ENCODE measurements at regions not wholly inside any gene's neighbourhood (a gene's known extent, or its start where the extent isn't known, plus 50 kb on each side); places are given as distances from the start of the nearest gene placed in this dataset.

- no peaks in the 10 kb centered on the region for H3K9me3 ChIP-seq
- no peaks in the 10 kb centered on the region for H3K27me3 ChIP-seq
- H3K27ac ChIP-seq, result no peak overlapping the region
- TF ChIP-seq Cebpa-rat (IDR thresholded peaks at IDR 0.05), result no peak
- no peaks in the 10 kb centered on the region for H3K4me1 ChIP-seq
- no peak overlapping the region for H3K4me2 ChIP-seq
- H4K20me1 ChIP-seq, result no peaks in the 10 kb centered on the region
- H3K36me3 ChIP-seq, result no peaks in the 10 kb centered on the region
- H3K9ac ChIP-seq, result no peak overlapping the region
- no peak overlapping the region for H3K4me3 ChIP-seq
Measured at GRCh38 chr5:28896949-28897348, 1858.6 kb upstream of the CDH9 start.

GRCh38 chr5:28880936-28881335 is 1842.5 kb upstream of the CDH9 start:
- H3K36me3 ChIP-seq, result no peaks in the 10 kb centered on the region
- H3K9me3 ChIP-seq, result no peaks in the 10 kb centered on the region
- H3K4me3 ChIP-seq, result no peak overlapping the region
- no peak for TF ChIP-seq Cebpa-rat (IDR thresholded peaks at IDR 0.05)
- H4K20me1 ChIP-seq, result no peaks in the 10 kb centered on the region
- H3K4me2 ChIP-seq, result no peak overlapping the region
- no peak overlapping the region for H3K27ac ChIP-seq
- no peaks in the 10 kb centered on the region for H3K27me3 ChIP-seq
- H3K4me1 ChIP-seq, result no peaks in the 10 kb centered on the region
- H3K9ac ChIP-seq, result no peak overlapping the region

DNA sequence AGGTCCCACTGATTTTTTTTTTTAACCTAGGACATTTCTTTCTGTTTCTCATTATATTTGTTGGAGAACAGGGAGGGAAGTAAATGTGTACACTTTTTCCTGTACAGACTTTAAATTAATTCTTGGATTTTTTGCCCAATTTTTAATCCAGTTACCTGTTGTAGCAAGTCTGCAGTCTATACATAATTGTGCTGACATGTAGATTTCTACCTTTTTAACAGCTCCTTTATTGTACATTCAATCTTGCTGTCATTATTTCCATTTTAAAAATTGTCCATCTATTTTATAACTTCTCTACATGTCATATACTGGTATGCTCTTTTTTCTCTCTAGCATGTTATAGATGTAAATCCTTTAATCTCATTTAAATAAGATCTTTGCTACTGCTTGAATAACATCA is 1838.7 kb upstream of the CDH9 start:
- Histone ChIP-seq H3K36me3 (no peaks in the 10 kb centered on the region), H4K20me1 (no peaks in the 10 kb centered on the region), H3K9me3 (no peaks in the 10 kb centered on the region), H3K9ac (no peak overlapping the region), H3K4me1 (no peaks in the 10 kb centered on the region), H3K27me3 (no peaks in the 10 kb centered on the region), H3K4me2 (no peak overlapping the region), H3K27ac (no peak overlapping the region), H3K4me3 (no peak overlapping the region)
- TF ChIP-seq Cebpa-rat (IDR thresholded peaks at IDR 0.05), result no peak

- H3K4me3 ChIP-seq, result no peak overlapping the region
- no peaks in the 10 kb centered on the region for H4K20me1 ChIP-seq
- H3K36me3 ChIP-seq, result no peaks in the 10 kb centered on the region
- H3K27ac ChIP-seq, result no peak overlapping the region
- no peaks in the 10 kb centered on the region for H3K4me1 ChIP-seq
- no peaks in the 10 kb centered on the region for H3K27me3 ChIP-seq
- no peak for TF ChIP-seq Cebpa-rat (IDR thresholded peaks at IDR 0.05)
- H3K4me2 ChIP-seq, result no peak overlapping the region
- no peak overlapping the region for H3K9ac ChIP-seq
- no peaks in the 10 kb centered on the region for H3K9me3 ChIP-seq
Measured at GRCh38 chr5:28864006-28864405, 1825.6 kb upstream of the CDH9 start.

- Histone ChIP-seq H3K36me3 (no peaks in the 10 kb centered on the region), H4K20me1 (no peaks in the 10 kb centered on the region), H3K4me1 (no peaks in the 10 kb centered on the region), H3K27me3 (no peaks in the 10 kb centered on the region), H3K27ac (no peak overlapping the region), H3K4me2 (no peak overlapping the region), H3K9me3 (no peaks in the 10 kb centered on the region), H3K4me3 (no peak overlapping the region), H3K9ac (no peak overlapping the region)
- TF ChIP-seq Cebpa-rat (IDR thresholded peaks at IDR 0.05), result no peak
Measured at GRCh38 chr5:28862860-28863196, 1824.4 kb upstream of the CDH9 start.

GRCh38 chr5:28862137-28862859 is 1823.9 kb upstream of the CDH9 start:
- Histone ChIP-seq H3K27ac (no peak overlapping the region), H3K27me3 (no peaks in the 10 kb centered on the region), H4K20me1 (no peaks in the 10 kb centered on the region), H3K9ac (no peak overlapping the region), H3K4me1 (no peaks in the 10 kb centered on the region), H3K36me3 (no peaks in the 10 kb centered on the region), H3K4me2 (no peak overlapping the region), H3K9me3 (no peaks in the 10 kb centered on the region), H3K4me3 (no peak overlapping the region)
- no peak for TF ChIP-seq Cebpa-rat (IDR thresholded peaks at IDR 0.05)

- no peak overlapping the region for H3K4me2 ChIP-seq
- no peak overlapping the region for H3K9ac ChIP-seq
- H3K4me1 ChIP-seq, result no peaks in the 10 kb centered on the region
- H3K36me3 ChIP-seq, result no peaks in the 10 kb centered on the region
- TF ChIP-seq Cebpa-rat (IDR thresholded peaks at IDR 0.05), result no peak
- H4K20me1 ChIP-seq, result no peaks in the 10 kb centered on the region
- no peaks in the 10 kb centered on the region for H3K9me3 ChIP-seq
- no peaks in the 10 kb centered on the region for H3K27me3 ChIP-seq
- no peak overlapping the region for H3K27ac ChIP-seq
- no peak overlapping the region for H3K4me3 ChIP-seq
Measured at GRCh38 chr5:28855626-28856025, 1817.2 kb upstream of the CDH9 start.

DNA sequence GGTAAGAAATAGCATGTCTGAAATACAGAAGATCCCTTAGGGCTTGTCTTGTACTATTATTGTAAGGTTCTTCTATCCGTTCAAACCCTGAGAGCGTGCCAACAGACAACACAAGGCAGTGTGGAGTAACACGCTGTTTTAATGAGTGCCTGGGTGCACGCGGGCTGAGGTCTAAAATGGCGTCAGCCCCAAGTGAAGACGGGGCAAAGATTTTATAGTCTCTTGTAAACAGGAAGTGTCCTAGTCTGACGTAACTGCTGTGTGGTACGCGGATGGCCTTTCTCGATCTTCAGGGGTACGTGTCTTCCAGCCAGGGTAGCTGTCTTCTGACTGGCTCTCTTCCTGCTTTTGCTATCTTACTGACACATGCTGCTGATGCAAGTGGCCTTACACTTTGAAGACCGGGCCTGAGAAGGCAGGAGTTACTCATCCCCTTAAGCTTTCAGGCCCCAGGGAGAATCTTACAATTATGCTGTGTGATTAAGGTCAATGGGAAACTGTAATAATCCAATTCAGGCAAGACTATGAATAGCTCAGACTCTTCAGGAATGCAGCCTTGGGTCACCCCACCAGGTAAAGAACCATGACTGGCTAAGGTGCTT is 1812.0 kb upstream of the CDH9 start:
- Histone ChIP-seq H3K9me3 (no peaks in the 10 kb centered on the region), H3K4me2 (no peak overlapping the region), H3K27me3 (no peaks in the 10 kb centered on the region), H4K20me1 (no peaks in the 10 kb centered on the region), H3K36me3 (no peaks in the 10 kb centered on the region), H3K9ac (no peak overlapping the region), H3K27ac (no peak overlapping the region), H3K4me1 (no peaks in the 10 kb centered on the region), H3K4me3 (no peak overlapping the region)
- no peak for TF ChIP-seq Cebpa-rat (IDR thresholded peaks at IDR 0.05)

DNA sequence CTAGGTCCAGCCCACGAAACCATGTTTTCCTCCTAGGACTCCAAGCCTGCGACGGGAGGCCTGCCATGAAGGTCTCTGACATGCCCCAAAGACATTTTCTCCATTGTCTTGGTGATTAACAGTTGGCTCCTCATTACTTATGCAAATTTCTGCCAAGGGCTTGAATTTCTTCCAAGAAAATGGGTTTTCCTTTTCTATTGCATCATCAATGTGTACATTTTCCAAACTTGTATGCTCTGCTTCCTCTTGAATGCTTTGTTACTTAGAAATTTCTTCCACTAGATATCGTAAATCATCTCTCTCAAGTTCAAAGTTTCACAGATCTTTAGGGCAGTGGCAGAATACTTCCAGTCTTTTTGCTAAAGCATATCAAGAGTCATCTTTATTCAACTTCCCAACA is 1792.7 kb upstream of the CDH9 start:
- H3K27me3 ChIP-seq, result no peaks in the 10 kb centered on the region
- no peak overlapping the region for H3K4me2 ChIP-seq
- H3K27ac ChIP-seq, result no peak overlapping the region

DNA sequence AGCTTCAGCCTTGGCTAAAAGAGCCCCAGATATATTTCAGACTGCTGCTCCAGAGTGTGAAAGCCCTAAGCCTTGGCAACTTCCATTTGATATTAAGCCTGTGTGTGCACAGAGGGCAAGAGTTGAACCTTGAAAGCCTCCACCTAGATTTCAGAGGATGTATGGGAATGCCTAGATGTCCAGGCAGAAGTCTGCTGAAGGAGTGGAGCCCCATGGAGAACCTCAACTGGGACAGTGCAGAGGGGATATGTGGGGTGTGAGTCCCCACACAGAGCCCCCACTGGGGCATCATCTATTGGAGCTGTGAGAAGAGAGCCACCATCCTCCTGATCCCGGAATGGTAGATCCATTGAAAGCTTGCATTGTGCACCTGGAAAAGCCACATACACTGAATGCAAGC is 1784.8 kb upstream of the CDH9 start:
- Histone ChIP-seq H3K36me3 (no peaks in the 10 kb centered on the region), H3K9ac (no peak overlapping the region), H3K4me1 (no peaks in the 10 kb centered on the region), H4K20me1 (no peaks in the 10 kb centered on the region), H3K27ac (no peak overlapping the region), H3K27me3 (no peaks in the 10 kb centered on the region), H3K9me3 (peaks cover 19% of the 10 kb centered on the region), H3K4me3 (no peak overlapping the region), H3K4me2 (no peak overlapping the region)
- no peak for TF ChIP-seq Cebpa-rat (IDR thresholded peaks at IDR 0.05)

More for the DNA sequence above, 1792.7 kb upstream of the CDH9 start:
- Histone ChIP-seq H3K4me1 (no peaks in the 10 kb centered on the region), H3K9me3 (no peaks in the 10 kb centered on the region), H3K36me3 (no peaks in the 10 kb centered on the region), H3K9ac (no peak overlapping the region), H4K20me1 (no peaks in the 10 kb centered on the region), H3K4me3 (no peak overlapping the region)
- no peak for TF ChIP-seq Cebpa-rat (IDR thresholded peaks at IDR 0.05)

Measured in BLaER1 (cell line).